GM19043 (cell line): ENCODE measurements at regions not wholly inside any gene's neighbourhood (a gene's known extent, or its start where the extent isn't known, plus 50 kb on each side); places are given as distances from the start of the nearest gene placed in this dataset.

Source experiments
- ATAC-seq: cut with Tn5 transposase; IDR thresholded peaks from one replicate; pipeline ENCODE4 v1.9.1; 2021; ENCODE audit warnings: low read depth; ENCODE audit not compliant: unreplicated experiment

GRCh38 chr19:28472843-28473242 lies 740.1 kb downstream of the UQCRFS1 start:
- ATAC-seq = no peak

- no peak for ATAC-seq
Observed at GRCh38 chr19:28471731-28472510, 741.0 kb downstream of the UQCRFS1 start.

GRCh38 chr19:28469544-28469943 lies 743.4 kb downstream of the UQCRFS1 start:
- no peak for ATAC-seq

GRCh38 chr19:28468701-28469459 lies 744.1 kb downstream of the UQCRFS1 start:
- ATAC-seq = no peak

GRCh38 chr19:28466107-28467045 lies 746.6 kb downstream of the UQCRFS1 start:
- no peak for ATAC-seq

- ATAC-seq = no peak
Observed at GRCh38 chr19:28465371-28466086, 747.4 kb downstream of the UQCRFS1 start.

- no peak for ATAC-seq
Observed at GRCh38 chr19:28463493-28464053, 749.4 kb downstream of the UQCRFS1 start.

- no peak for ATAC-seq
Observed at GRCh38 chr19:28457620-28458019, 755.3 kb downstream of the UQCRFS1 start.

GRCh38 chr19:28456708-28457320 lies 756.1 kb downstream of the UQCRFS1 start:
- no peak for ATAC-seq

- ATAC-seq = no peak
Observed at GRCh38 chr19:28456252-28456651, 756.7 kb downstream of the UQCRFS1 start.

GRCh38 chr19:28454083-28454482 lies 758.9 kb downstream of the UQCRFS1 start:
- ATAC-seq = no peak

GRCh38 chr19:28453420-28453819 lies 759.5 kb downstream of the UQCRFS1 start:
- ATAC-seq = no peak

- no peak for ATAC-seq
Observed at GRCh38 chr19:28449803-28450202, 763.1 kb downstream of the UQCRFS1 start.

- ATAC-seq = no peak
Observed at GRCh38 chr19:28446511-28446910, 766.4 kb downstream of the UQCRFS1 start.

- ATAC-seq = no peak
Observed at GRCh38 chr19:28445826-28446225, 767.1 kb downstream of the UQCRFS1 start.

- no peak for ATAC-seq
Observed at GRCh38 chr19:28444362-28444761, 768.6 kb downstream of the UQCRFS1 start.

- no peak for ATAC-seq
Observed at GRCh38 chr19:28443361-28443760, 769.6 kb downstream of the UQCRFS1 start.

- ATAC-seq = no peak
Observed at GRCh38 chr19:28437390-28438346, 775.3 kb downstream of the UQCRFS1 start.
